H1 (cell line): ENCODE measurements at regions not wholly inside any gene's neighbourhood (a gene's known extent, or its start where the extent isn't known, plus 50 kb on each side); places are given as distances from the start of the nearest gene placed in this dataset.

Source experiments
- KDM4A ChIP-seq: IDR thresholded peaks from one replicate; pipeline ENCODE4 v1.7.1; 2012; ENCODE audit warnings: low read depth, mild to moderate bottlenecking, moderate library complexity, low read length, inconsistent platforms; ENCODE audit not compliant: severe bottlenecking
- RBBP5 ChIP-seq: IDR thresholded peaks from 2 replicates; pipeline ENCODE4 v1.7.1; 2012; ENCODE audit warnings: low read depth, mild to moderate bottlenecking, inconsistent platforms, low read length, moderate library complexity, borderline replicate concordance
- TBP ChIP-seq: IDR thresholded peaks from 2 replicates; pipeline ENCODE4 v1.6.1; 2011; ENCODE audit warnings: low read depth, low read length, improper control_type of control experiment
- TF ChIP-seq, protein P1 (sequence below): IDR thresholded peaks from 2 replicates; pipeline ENCODE4 v1.6.1; 2012; ENCODE audit warnings: low read length, inconsistent platforms

DNA sequence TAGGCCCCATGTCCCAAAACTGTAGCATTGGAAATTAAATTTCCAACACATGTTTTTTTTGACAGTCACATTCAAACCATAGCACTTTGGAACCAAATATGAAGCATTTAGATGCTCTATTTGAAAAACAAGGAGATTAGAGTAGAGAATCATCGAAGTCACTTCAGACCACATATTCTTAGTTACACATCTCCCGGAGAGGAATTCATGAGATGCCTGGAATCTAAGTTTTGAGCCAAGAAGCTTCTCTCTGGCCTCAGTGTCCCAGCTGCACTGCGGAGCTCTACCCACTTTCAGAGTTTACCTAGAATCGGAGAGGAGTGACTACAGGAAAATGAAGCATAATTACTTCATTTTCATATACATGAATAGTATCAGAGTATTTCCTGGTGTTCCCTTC is 385.9 kb downstream of the TNS1 start (continued):
- TF ChIP-seq, protein P1, sequence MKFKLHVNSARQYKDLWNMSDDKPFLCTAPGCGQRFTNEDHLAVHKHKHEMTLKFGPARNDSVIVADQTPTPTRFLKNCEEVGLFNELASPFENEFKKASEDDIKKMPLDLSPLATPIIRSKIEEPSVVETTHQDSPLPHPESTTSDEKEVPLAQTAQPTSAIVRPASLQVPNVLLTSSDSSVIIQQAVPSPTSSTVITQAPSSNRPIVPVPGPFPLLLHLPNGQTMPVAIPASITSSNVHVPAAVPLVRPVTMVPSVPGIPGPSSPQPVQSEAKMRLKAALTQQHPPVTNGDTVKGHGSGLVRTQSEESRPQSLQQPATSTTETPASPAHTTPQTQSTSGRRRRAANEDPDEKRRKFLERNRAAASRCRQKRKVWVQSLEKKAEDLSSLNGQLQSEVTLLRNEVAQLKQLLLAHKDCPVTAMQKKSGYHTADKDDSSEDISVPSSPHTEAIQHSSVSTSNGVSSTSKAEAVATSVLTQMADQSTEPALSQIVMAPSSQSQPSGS = no peak
- TF ChIP-seq TBP (no peak), KDM4A (no peak), RBBP5 (no peak)
